ENCODE measurements at regions not wholly inside any gene's neighbourhood (a gene's known extent, or its start where the extent isn't known, plus 50 kb on each side); places are given as distances from the start of the nearest gene placed in this dataset.

DNA sequence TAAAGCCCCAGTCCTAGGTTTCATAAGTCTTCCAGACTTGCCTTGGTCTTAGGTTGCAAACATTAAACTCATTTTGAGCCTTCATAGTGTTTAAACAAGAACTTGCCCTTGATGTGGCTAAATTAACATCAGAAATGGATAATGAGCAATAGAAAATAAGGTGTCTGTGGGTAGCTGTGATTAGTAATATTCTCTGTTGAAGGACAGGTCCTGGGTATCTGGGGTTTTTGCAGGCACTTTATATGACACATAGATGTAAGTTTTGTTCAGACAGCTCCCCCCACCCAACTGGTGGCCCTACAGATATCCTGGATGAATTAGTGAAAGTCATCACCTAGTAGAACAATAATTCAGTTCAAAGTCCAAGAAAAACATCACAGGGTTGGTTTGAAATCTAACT is 272.5 kb downstream of the PTTG2 start:
- Histone ChIP-seq H3K79me2 (replicated peaks; ENCODE audit: insufficient read depth, low read length) (no peaks in the 10 kb centered on the region), H3K9me2 (ENCODE audit: insufficient read depth, low read length) (no peaks in the 10 kb centered on the region), H3K36me3 (ENCODE audit: insufficient read depth, low read length) (no peaks in the 10 kb centered on the region), H3K27ac (ENCODE audit: low read length) (no peak overlapping the region), H3K4me3 (ENCODE audit: low read length) (no peak overlapping the region), H3K9me3 (ENCODE audit: low read length) (no peaks in the 10 kb centered on the region), H4K20me1 (ENCODE audit: insufficient read depth) (no peaks in the 10 kb centered on the region), H2AFZ (ENCODE audit: low read depth, low read length) (no peak overlapping the region), H3K27me3 (ENCODE audit: insufficient read depth, low read depth, low read length) (no peaks in the 10 kb centered on the region), H3K9ac (ENCODE audit: low read length) (no peak overlapping the region), H3F3A (ENCODE audit: insufficient read depth, low read length, poor library complexity, severe bottlenecking) (no peaks in the 10 kb centered on the region), H3K4me2 (ENCODE audit: low read length) (no peak overlapping the region)
- TF ChIP-seq EZH2 (IDR thresholded peaks at IDR 0.05; ENCODE audit: borderline replicate concordance, insufficient read depth, low read length, poor library complexity, severe bottlenecking), result no peak

GRCh38 chr4:38233727-38234480 is 273.7 kb downstream of the PTTG2 start:
- H3K9me2 ChIP-seq (ENCODE audit: insufficient read depth, low read length), result no peaks in the 10 kb centered on the region
- no peaks in the 10 kb centered on the region for H3K27me3 ChIP-seq (ENCODE audit: insufficient read depth, low read depth, low read length)
- no peaks in the 10 kb centered on the region for H3K9me3 ChIP-seq (ENCODE audit: low read length)
- H3F3A ChIP-seq (ENCODE audit: insufficient read depth, low read length, poor library complexity, severe bottlenecking), result no peaks in the 10 kb centered on the region
- no peak overlapping the region for H3K9ac ChIP-seq (ENCODE audit: low read length)
- no peak overlapping the region for H2AFZ ChIP-seq (ENCODE audit: low read depth, low read length)
- H3K4me2 ChIP-seq (ENCODE audit: low read length), result no peak overlapping the region
- no peak for TF ChIP-seq POLR2AphosphoS5 (IDR thresholded peaks at IDR 0.05)
- no peak for TF ChIP-seq MXI1 (conservative IDR thresholded peaks at IDR 0.05; ENCODE audit: poor library complexity, severe bottlenecking)
- no peak for TF ChIP-seq EP300 (conservative IDR thresholded peaks at IDR 0.05; ENCODE audit: poor library complexity, severe bottlenecking)
- TF ChIP-seq SMC3 (conservative IDR thresholded peaks at IDR 0.05; ENCODE audit: poor library complexity), result no peak
- TF ChIP-seq, protein P1, sequence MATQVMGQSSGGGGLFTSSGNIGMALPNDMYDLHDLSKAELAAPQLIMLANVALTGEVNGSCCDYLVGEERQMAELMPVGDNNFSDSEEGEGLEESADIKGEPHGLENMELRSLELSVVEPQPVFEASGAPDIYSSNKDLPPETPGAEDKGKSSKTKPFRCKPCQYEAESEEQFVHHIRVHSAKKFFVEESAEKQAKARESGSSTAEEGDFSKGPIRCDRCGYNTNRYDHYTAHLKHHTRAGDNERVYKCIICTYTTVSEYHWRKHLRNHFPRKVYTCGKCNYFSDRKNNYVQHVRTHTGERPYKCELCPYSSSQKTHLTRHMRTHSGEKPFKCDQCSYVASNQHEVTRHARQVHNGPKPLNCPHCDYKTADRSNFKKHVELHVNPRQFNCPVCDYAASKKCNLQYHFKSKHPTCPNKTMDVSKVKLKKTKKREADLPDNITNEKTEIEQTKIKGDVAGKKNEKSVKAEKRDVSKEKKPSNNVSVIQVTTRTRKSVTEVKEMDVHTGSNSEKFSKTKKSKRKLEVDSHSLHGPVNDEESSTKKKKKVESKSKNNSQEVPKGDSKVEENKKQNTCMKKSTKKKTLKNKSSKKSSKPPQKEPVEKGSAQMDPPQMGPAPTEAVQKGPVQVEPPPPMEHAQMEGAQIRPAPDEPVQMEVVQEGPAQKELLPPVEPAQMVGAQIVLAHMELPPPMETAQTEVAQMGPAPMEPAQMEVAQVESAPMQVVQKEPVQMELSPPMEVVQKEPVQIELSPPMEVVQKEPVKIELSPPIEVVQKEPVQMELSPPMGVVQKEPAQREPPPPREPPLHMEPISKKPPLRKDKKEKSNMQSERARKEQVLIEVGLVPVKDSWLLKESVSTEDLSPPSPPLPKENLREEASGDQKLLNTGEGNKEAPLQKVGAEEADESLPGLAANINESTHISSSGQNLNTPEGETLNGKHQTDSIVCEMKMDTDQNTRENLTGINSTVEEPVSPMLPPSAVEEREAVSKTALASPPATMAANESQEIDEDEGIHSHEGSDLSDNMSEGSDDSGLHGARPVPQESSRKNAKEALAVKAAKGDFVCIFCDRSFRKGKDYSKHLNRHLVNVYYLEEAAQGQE (IDR thresholded peaks at IDR 0.05; ENCODE audit: borderline replicate concordance), result no peak
- no peak for TF ChIP-seq CTCF (IDR thresholded peaks at IDR 0.05; ENCODE audit: poor library complexity, severe bottlenecking)
- no peaks in the 10 kb centered on the region for H4K20me1 ChIP-seq (ENCODE audit: insufficient read depth)
- H3K79me2 ChIP-seq (replicated peaks; ENCODE audit: insufficient read depth, low read length), result no peaks in the 10 kb centered on the region
- no peaks in the 10 kb centered on the region for H3K36me3 ChIP-seq (ENCODE audit: insufficient read depth, low read length)
- H3K27ac ChIP-seq (ENCODE audit: low read length), result no peak overlapping the region
- no peak overlapping the region for H3K4me3 ChIP-seq (ENCODE audit: low read length)

DNA sequence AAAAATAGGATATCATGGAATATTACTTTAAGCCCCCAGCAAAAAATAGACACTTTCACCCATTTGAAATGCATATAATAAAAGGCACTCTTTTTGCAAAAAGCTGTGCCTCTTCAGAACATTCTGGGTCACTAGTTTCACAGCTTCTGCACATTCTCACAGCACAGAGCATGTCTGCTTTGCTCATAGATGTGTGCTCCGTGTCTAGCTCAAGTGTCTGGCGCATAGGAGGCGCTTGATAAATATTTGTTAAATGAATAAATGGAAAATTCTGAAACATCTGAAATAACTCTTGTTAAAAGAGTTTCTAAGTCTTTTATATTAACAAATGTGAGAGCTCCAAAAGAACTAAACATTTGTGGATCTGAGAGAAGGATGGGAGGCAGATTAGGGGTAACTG is 275.2 kb downstream of the PTTG2 start:
- no peaks in the 10 kb centered on the region for H3K9me3 ChIP-seq (ENCODE audit: low read length)
- H3K27me3 ChIP-seq (ENCODE audit: insufficient read depth, low read depth, low read length), result no peaks in the 10 kb centered on the region
- no peaks in the 10 kb centered on the region for H4K20me1 ChIP-seq (ENCODE audit: insufficient read depth)
- no peak overlapping the region for H3K27ac ChIP-seq (ENCODE audit: low read length)
- no peak for TF ChIP-seq SMC3 (conservative IDR thresholded peaks at IDR 0.05; ENCODE audit: poor library complexity)
- no peak for TF ChIP-seq CTCF (IDR thresholded peaks at IDR 0.05; ENCODE audit: poor library complexity, severe bottlenecking)
- no peak for TF ChIP-seq RAD21 (conservative IDR thresholded peaks at IDR 0.05)
- no peak for TF ChIP-seq TAF1 (IDR thresholded peaks at IDR 0.05; ENCODE audit: low read depth)
- TF ChIP-seq MXI1 (conservative IDR thresholded peaks at IDR 0.05; ENCODE audit: poor library complexity, severe bottlenecking), result no peak
- TF ChIP-seq, protein P1 (IDR thresholded peaks at IDR 0.05; ENCODE audit: borderline replicate concordance), result no peak
- TF ChIP-seq EP300 (conservative IDR thresholded peaks at IDR 0.05; ENCODE audit: poor library complexity, severe bottlenecking), result no peak
- no peak for TF ChIP-seq EZH2 (IDR thresholded peaks at IDR 0.05; ENCODE audit: borderline replicate concordance, insufficient read depth, low read length, poor library complexity, severe bottlenecking)
- TF ChIP-seq POLR2AphosphoS5 (IDR thresholded peaks at IDR 0.05), result no peak
- no peaks in the 10 kb centered on the region for H3F3A ChIP-seq (ENCODE audit: insufficient read depth, low read length, poor library complexity, severe bottlenecking)
- H3K9me2 ChIP-seq (ENCODE audit: insufficient read depth, low read length), result no peaks in the 10 kb centered on the region
- H2AFZ ChIP-seq (ENCODE audit: low read depth, low read length), result no peak overlapping the region
- no peak overlapping the region for H3K4me3 ChIP-seq (ENCODE audit: low read length)
- H3K9ac ChIP-seq (ENCODE audit: low read length), result no peak overlapping the region
- no peak overlapping the region for H3K4me2 ChIP-seq (ENCODE audit: low read length)
- H3K36me3 ChIP-seq (ENCODE audit: insufficient read depth, low read length), result no peaks in the 10 kb centered on the region
- no peaks in the 10 kb centered on the region for H3K79me2 ChIP-seq (replicated peaks; ENCODE audit: insufficient read depth, low read length)
